ENCODE measurements at regions not wholly inside any gene's neighbourhood (a gene's known extent, or its start where the extent isn't known, plus 50 kb on each side); places are given as distances from the start of the nearest gene placed in this dataset.

DNA sequence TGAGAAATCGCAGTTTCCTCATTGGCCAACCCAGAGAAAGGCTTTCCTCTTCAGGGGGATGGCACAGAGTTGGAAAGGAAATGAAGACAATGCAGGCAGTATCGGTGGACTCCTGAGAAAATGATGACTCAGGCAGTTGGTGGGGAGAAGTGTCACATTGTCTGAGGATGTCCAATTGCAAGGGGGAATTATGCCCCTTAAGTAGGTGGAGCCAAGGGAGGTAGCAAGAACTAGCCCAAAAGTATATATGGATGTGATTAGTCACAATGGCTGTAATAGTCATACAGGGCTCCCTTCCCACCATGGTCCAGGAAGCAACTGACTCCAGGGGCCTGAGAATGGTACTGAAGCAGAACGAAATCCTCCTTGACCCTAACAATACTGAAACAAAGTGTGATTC is 58.3 kb upstream of the EGFR start:
- no peak for DNase-seq

GRCh38 chr7:54961391-54961790 is 57.4 kb upstream of the EGFR start:
- no peak for DNase-seq

- DNase-seq = no peak
Measured at GRCh38 chr7:54963155-54963554, 55.7 kb upstream of the EGFR start.

- DNase-seq = no peak
Measured at GRCh38 chr7:54964136-54964535, 54.7 kb upstream of the EGFR start.

GRCh38 chr7:54967377-54967776 is 51.4 kb upstream of the EGFR start:
- no peak for DNase-seq

DNA sequence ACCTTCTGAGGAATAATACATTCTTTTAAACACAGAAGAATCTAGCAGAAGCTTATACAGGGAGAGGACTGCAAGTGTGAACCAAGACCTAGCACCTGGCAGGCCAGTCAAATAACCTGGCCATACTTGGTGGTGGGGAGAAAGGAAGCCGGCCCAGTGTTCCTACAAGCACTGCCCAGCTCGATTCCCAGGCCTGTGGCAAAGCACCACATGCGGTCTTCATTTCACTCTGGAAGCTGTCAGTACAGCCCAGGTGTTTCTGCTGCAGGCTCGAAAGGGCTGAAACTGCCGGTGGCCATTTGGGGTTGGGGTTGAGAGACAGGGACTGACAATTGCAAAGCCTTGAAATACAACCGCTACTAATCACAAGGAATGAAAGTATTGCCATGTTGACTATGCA is 50.8 kb upstream of the EGFR start:
- no peak for DNase-seq
